ENCODE measurements at regions not wholly inside any gene's neighbourhood (a gene's known extent, or its start where the extent isn't known, plus 50 kb on each side); places are given as distances from the start of the nearest gene placed in this dataset.

- CTCF ChIA-PET (ENCODE audit: unreplicated experiment): no interaction called here
- Histone ChIP-seq H3K4me3 (ENCODE audit: low read depth, low read length, poor library complexity, severe bottlenecking) (no peak overlapping the region), H3K4me2 (ENCODE audit: low read length) (no peak overlapping the region), H4K20me1 (ENCODE audit: insufficient read depth, low read length) (no peaks in the 10 kb centered on the region), H3K9me2 (ENCODE audit: insufficient read depth, low read length) (no peaks in the 10 kb centered on the region), H2AFZ (ENCODE audit: low read length) (no peak overlapping the region), H3K4me1 (ENCODE audit: insufficient read depth, low read length, poor library complexity, severe bottlenecking) (no peaks in the 10 kb centered on the region), H3K27ac (ENCODE audit: low read depth, low read length, poor library complexity, severe bottlenecking) (no peak overlapping the region), H3K36me3 (ENCODE audit: insufficient read depth, low read length) (no peaks in the 10 kb centered on the region), H3K79me2 (ENCODE audit: insufficient read depth, low read depth, low read length) (no peaks in the 10 kb centered on the region), H3K9me3 (ENCODE audit: low read length) (no peaks in the 10 kb centered on the region)
- POLR2A ChIA-PET: no interaction called here
- no peak for TF ChIP-seq EZH2phosphoT487 (IDR thresholded peaks at IDR 0.05; ENCODE audit: borderline replicate concordance, low read depth, low read length)
- no peak for TF ChIP-seq CTCF (conservative IDR thresholded peaks at IDR 0.05; ENCODE audit: low read length)
- no peak for DNase-seq (ENCODE audit: low spot score)
- BruUV-seq (replicated peaks): no TSS peak
- intact Hi-C loops (cut with micrococcal nuclease; ENCODE audit: unreplicated experiment): no loop called here
Measured at GRCh38 chr15:98276018-98276417, 315.5 kb downstream of the ARRDC4 start.

GRCh38 chr15:98277602-98278001 is 317.1 kb downstream of the ARRDC4 start:
- no peak for TF ChIP-seq CTCF (conservative IDR thresholded peaks at IDR 0.05; ENCODE audit: low read length)
- TF ChIP-seq EZH2phosphoT487 (IDR thresholded peaks at IDR 0.05; ENCODE audit: borderline replicate concordance, low read depth, low read length): no peak
- Histone ChIP-seq H3K4me2 (ENCODE audit: low read length) (no peak overlapping the region), H3K79me2 (ENCODE audit: insufficient read depth, low read depth, low read length) (no peaks in the 10 kb centered on the region), H3K9me3 (ENCODE audit: low read length) (no peaks in the 10 kb centered on the region), H4K20me1 (ENCODE audit: insufficient read depth, low read length) (no peaks in the 10 kb centered on the region), H2AFZ (ENCODE audit: low read length) (no peak overlapping the region), H3K27ac (ENCODE audit: low read depth, low read length, poor library complexity, severe bottlenecking) (no peak overlapping the region), H3K4me1 (ENCODE audit: insufficient read depth, low read length, poor library complexity, severe bottlenecking) (no peaks in the 10 kb centered on the region), H3K36me3 (ENCODE audit: insufficient read depth, low read length) (no peaks in the 10 kb centered on the region), H3K9me2 (ENCODE audit: insufficient read depth, low read length) (no peaks in the 10 kb centered on the region), H3K4me3 (ENCODE audit: low read depth, low read length, poor library complexity, severe bottlenecking) (no peak overlapping the region)
- BruUV-seq (replicated peaks): no TSS peak
- CTCF ChIA-PET (ENCODE audit: unreplicated experiment): no interaction called here
- POLR2A ChIA-PET: no interaction called here
- intact Hi-C loops (cut with micrococcal nuclease; ENCODE audit: unreplicated experiment): no loop called here
- no peak for DNase-seq (ENCODE audit: low spot score)

- ChIA-PET CTCF (ENCODE audit: unreplicated experiment) (no interaction called here), POLR2A (interaction anchor here (0.6 kb wide), 1 partner anchor 1328 kb away, joined by 4 read pairs; no protein-coding TSS in a partner anchor)
- intact Hi-C loops (cut with micrococcal nuclease; ENCODE audit: unreplicated experiment): no loop called here
Measured at GRCh38 chr15:98280284-98280975, 319.9 kb downstream of the ARRDC4 start.

More at GRCh38 chr15:98280284-98280975, 319.9 kb downstream of the ARRDC4 start:
- H3K4me1 ChIP-seq (ENCODE audit: insufficient read depth, low read length, poor library complexity, severe bottlenecking): no peaks in the 10 kb centered on the region
- H4K20me1 ChIP-seq (ENCODE audit: insufficient read depth, low read length): no peaks in the 10 kb centered on the region
- no peak overlapping the region for H3K4me2 ChIP-seq (ENCODE audit: low read length)
- no peak overlapping the region for H3K27ac ChIP-seq (ENCODE audit: low read depth, low read length, poor library complexity, severe bottlenecking)
- DNase-seq (ENCODE audit: low spot score): no peak
- H3K36me3 ChIP-seq (ENCODE audit: insufficient read depth, low read length): no peaks in the 10 kb centered on the region
- no peaks in the 10 kb centered on the region for H3K9me3 ChIP-seq (ENCODE audit: low read length)
- no peaks in the 10 kb centered on the region for H3K79me2 ChIP-seq (ENCODE audit: insufficient read depth, low read depth, low read length)
- no peaks in the 10 kb centered on the region for H3K9me2 ChIP-seq (ENCODE audit: insufficient read depth, low read length)
- no TSS peak for BruUV-seq (replicated peaks)
- H3K4me3 ChIP-seq (ENCODE audit: low read depth, low read length, poor library complexity, severe bottlenecking): no peak overlapping the region
- TF ChIP-seq EZH2phosphoT487 (IDR thresholded peaks at IDR 0.05; ENCODE audit: borderline replicate concordance, low read depth, low read length): no peak
- no peak for TF ChIP-seq CTCF (conservative IDR thresholded peaks at IDR 0.05; ENCODE audit: low read length)
- H2AFZ ChIP-seq (ENCODE audit: low read length): no peak overlapping the region
